ENCODE measurements at regions not wholly inside any gene's neighbourhood (a gene's known extent, or its start where the extent isn't known, plus 50 kb on each side); places are given as distances from the start of the nearest gene placed in this dataset.

DNA sequence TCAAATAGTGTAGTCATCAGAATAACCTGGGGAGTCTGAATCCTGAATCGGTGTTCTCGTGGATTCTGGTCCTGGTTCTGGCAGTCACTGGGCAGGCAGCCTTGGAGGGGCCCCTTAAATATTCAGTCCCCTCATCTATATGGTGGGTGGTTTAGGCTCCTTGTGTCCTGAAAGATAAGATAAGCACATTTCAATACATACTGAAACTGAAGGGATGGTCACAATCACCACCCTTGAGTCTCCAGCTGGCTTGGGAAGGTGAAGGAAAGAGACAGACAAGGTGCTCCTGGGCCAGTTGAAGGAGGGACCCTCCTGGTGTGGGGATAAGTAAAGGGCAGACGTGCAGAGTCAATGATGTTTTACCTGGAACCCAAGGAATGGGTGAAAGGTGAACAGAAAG, 146.7 kb downstream of the CXCL12 start:
- peaks cover 0 to 14% (median 0%) of the 10 kb centered on the region in 3 donors for H3K4me1 ChIP-seq
- no peak overlapping the region for H3K4me3 ChIP-seq
- H3K27me3 ChIP-seq, result no peaks in the 10 kb centered on the region
- no peak for TF ChIP-seq POLR2A (IDR thresholded peaks at IDR 0.05)
- TF ChIP-seq, protein P1, sequence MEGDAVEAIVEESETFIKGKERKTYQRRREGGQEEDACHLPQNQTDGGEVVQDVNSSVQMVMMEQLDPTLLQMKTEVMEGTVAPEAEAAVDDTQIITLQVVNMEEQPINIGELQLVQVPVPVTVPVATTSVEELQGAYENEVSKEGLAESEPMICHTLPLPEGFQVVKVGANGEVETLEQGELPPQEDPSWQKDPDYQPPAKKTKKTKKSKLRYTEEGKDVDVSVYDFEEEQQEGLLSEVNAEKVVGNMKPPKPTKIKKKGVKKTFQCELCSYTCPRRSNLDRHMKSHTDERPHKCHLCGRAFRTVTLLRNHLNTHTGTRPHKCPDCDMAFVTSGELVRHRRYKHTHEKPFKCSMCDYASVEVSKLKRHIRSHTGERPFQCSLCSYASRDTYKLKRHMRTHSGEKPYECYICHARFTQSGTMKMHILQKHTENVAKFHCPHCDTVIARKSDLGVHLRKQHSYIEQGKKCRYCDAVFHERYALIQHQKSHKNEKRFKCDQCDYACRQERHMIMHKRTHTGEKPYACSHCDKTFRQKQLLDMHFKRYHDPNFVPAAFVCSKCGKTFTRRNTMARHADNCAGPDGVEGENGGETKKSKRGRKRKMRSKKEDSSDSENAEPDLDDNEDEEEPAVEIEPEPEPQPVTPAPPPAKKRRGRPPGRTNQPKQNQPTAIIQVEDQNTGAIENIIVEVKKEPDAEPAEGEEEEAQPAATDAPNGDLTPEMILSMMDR (IDR thresholded peaks at IDR 0.05), result no peak
- H3K36me3 ChIP-seq, result no peaks in the 10 kb centered on the region
- intact Hi-C loops (cut with DNase I), result no loop called here
- no peaks in the 10 kb centered on the region for H3K9me3 ChIP-seq
- DNase-seq, result no peak
- WGBS, 2 donors, result 72 to 83% methylated on average over 3 of the region's 3 CpGs
- no peak overlapping the region for H3K27ac ChIP-seq

GRCh38 chr10:44237364-44238049, 147.4 kb downstream of the CXCL12 start:
- WGBS, 2 donors, result 100% methylated on average over 1 of the region's 1 CpG
- H3K36me3 ChIP-seq, result no peaks in the 10 kb centered on the region
- DNase-seq, result no peak
- no peak overlapping the region for H3K27ac ChIP-seq
- H3K27me3 ChIP-seq, result no peaks in the 10 kb centered on the region
- no peak overlapping the region for H3K4me3 ChIP-seq
- no peaks in the 10 kb centered on the region for H3K9me3 ChIP-seq
- intact Hi-C loops (cut with DNase I), result no loop called here
- TF ChIP-seq POLR2A (IDR thresholded peaks at IDR 0.05), result no peak
- TF ChIP-seq, protein P1 (IDR thresholded peaks at IDR 0.05), result no peak
- H3K4me1 ChIP-seq, result peaks cover 0 to 16% (median 0%) of the 10 kb centered on the region in 3 donors

DNA sequence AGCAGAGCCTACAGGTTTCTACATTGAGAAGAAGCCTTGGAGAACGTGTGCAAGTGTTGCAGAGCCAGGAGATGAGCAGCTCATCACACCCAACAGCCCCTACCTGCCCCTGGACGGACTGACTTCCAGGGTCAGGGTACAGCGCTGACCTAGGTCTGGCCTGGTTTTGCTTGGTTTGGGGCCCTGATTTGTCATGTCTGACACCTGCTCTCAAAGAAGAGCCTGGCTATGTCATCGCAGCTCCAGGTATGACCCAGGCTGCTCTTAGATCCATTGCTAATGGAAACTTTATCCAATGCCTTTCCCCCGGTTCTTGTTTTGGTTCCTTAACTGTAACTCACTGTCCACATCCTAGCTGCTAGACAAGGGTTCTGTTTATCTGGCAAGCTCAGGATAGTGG, 149.5 kb downstream of the CXCL12 start:
- H3K4me1 ChIP-seq, result peaks cover 0 to 16% (median 0%) of the 10 kb centered on the region in 3 donors
- 83 to 90% methylated on average over 5 of the region's 5 CpGs for WGBS, 2 donors
- TF ChIP-seq POLR2A (IDR thresholded peaks at IDR 0.05), result no peak
- TF ChIP-seq, protein P1 (IDR thresholded peaks at IDR 0.05), result no peak
- no peaks in the 10 kb centered on the region for H3K27me3 ChIP-seq
- no peak overlapping the region for H3K27ac ChIP-seq
- H3K36me3 ChIP-seq, result no peaks in the 10 kb centered on the region
- H3K4me3 ChIP-seq, result no peak overlapping the region
- DNase-seq, result no peak
- H3K9me3 ChIP-seq, result no peaks in the 10 kb centered on the region
- intact Hi-C loops (cut with DNase I), result no loop called here

DNA sequence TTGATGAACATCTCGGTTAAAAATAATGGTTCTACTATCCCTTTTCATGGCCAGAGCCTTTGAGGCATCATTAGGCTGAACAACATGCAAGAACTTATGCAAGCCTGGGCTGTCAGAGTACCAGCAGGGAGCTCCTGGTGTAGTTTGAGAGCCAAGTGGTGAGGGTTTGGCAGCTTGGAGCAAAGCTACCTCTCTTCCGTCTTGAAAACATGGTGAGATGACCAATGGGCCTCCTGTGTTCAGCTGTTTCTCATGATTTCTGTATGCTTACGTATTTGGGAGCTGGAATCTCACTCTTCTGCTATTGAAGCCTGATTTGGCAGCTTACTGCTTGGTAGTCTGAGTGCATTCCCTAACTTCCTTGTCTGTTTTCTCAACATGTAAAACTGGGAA, 150.4 kb downstream of the CXCL12 start:
- Histone ChIP-seq H3K27me3 (no peaks in the 10 kb centered on the region), H3K27ac (no peak overlapping the region), H3K36me3 (no peaks in the 10 kb centered on the region), H3K4me3 (no peak overlapping the region), H3K4me1 (peaks cover 0 to 16% (median 0%) of the 10 kb centered on the region in 3 donors), H3K9me3 (no peaks in the 10 kb centered on the region)
- intact Hi-C loops (cut with DNase I), result no loop called here
- DNase-seq, result no peak
- 46 to 65% methylated on average over 3 of the region's 3 CpGs for WGBS, 2 donors
- TF ChIP-seq, protein P1 (IDR thresholded peaks at IDR 0.05), result no peak
- no peak for TF ChIP-seq POLR2A (IDR thresholded peaks at IDR 0.05)

- Histone ChIP-seq H3K4me1 (peaks cover 0 to 16% (median 0%) of the 10 kb centered on the region in 3 donors), H3K36me3 (no peaks in the 10 kb centered on the region), H3K27me3 (no peaks in the 10 kb centered on the region), H3K4me3 (no peak overlapping the region), H3K9me3 (no peaks in the 10 kb centered on the region), H3K27ac (no peak overlapping the region)
- 51 to 59% methylated on average over 14 to 15 of the region's 23 CpGs for WGBS, 2 donors
- TF ChIP-seq, protein P1 (IDR thresholded peaks at IDR 0.05), result no peak
- no peak for TF ChIP-seq POLR2A (IDR thresholded peaks at IDR 0.05)
- no peak for DNase-seq
- intact Hi-C loops (cut with DNase I), result no loop called here
Measured at GRCh38 chr10:44233561-44234482, 151.1 kb downstream of the CXCL12 start.
